Mammary epithelial cell (primary cell): ENCODE measurements at regions not wholly inside any gene's neighbourhood (a gene's known extent, or its start where the extent isn't known, plus 50 kb on each side); places are given as distances from the start of the nearest gene placed in this dataset.

Experiments used
- CTCF ChIP-seq, 2 donors: IDR thresholded peaks in 1 of 2; conservative IDR thresholded peaks in 1 of 2; 2 replicates each; pipeline ENCODE4 v1.5.1; 2011 to 2012; ENCODE audit warnings: inconsistent platforms in 2 of 2, low read length in 2 of 2, mild to moderate bottlenecking in 2 of 2, control low read depth in 1 of 2, low read depth in 1 of 2; ENCODE audit not compliant: insufficient read depth in 1 of 2; ENCODE audit errors: extremely low read depth in 1 of 2
- EZH2 ChIP-seq: IDR thresholded peaks from 2 replicates; pipeline ENCODE4 v1.6.1; 2012; ENCODE audit warnings: low read length, inconsistent platforms, borderline replicate concordance

DNA sequence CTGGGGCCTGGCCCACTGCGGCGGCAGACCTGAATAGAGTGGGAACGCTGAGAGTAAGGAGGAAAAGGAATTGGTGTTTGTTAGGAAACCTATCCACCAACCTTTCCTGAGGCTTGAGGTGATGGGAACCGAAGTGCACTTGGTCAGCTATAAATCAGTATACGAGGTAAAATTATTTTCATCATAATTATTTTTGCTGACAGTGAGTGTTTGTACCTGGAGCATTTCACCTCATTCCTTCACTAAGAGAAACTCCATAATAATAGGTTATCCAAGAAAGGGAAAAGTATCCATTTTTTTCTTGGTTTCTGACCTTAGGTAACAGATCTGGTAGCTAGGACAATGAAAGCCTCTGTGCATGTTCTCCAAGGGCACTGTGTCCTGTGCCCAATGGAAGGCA is 138.6 kb upstream of the RGPD4 start:
- TF ChIP-seq CTCF (conservative IDR thresholded peaks at IDR 0.05 in 1 of 2, IDR thresholded peaks at IDR 0.05 in 1 of 2; ENCODE audit: extremely low read depth in 1 of 2, insufficient read depth in 1 of 2, low read depth in 1 of 2, low read length in 2 of 2): no peak
- no peak for TF ChIP-seq EZH2
